Tibial nerve (tissue), 4 donors: ENCODE measurements at regions not wholly inside any gene's neighbourhood (a gene's known extent, or its start where the extent isn't known, plus 50 kb on each side); places are given as distances from the start of the nearest gene placed in this dataset.

Experiments
- CTCF ChIP-seq, 5 experiments: fragments of 200-600 bp in 3 of 5; fragments of 450-650 bp in 2 of 5; sonication (generic) in 3 of 5; IDR thresholded peaks; one replicate each; pipeline ENCODE4 v1.5.1; 2016 to 2019; ENCODE audit warnings: antibody characterized with exemption in 5 of 5, mild to moderate bottlenecking in 3 of 5, moderate library complexity in 2 of 5
- EP300 ChIP-seq, 2 donors: sonication (generic); formaldehyde crosslinking; IDR thresholded peaks; one replicate each; pipeline ENCODE4 v1.6.1; 2017; ENCODE audit warnings: antibody characterized with exemption in 2 of 2, mild to moderate bottlenecking in 1 of 2
- POLR2A ChIP-seq, 2 donors: fragments of 450-650 bp; IDR thresholded peaks; one replicate each; pipeline ENCODE4 v1.6.1; 2017; ENCODE audit warnings: antibody characterized with exemption in 2 of 2, mild to moderate bottlenecking in 2 of 2, moderate library complexity in 2 of 2

GRCh38 chr6:140641412-140641811 is 1267.0 kb upstream of the CITED2 start:
- TF ChIP-seq POLR2A (IDR thresholded peaks at IDR 0.05): no peak
- no peak for TF ChIP-seq CTCF (IDR thresholded peaks at IDR 0.05)
- TF ChIP-seq EP300 (IDR thresholded peaks at IDR 0.05): no peak
